HUES64 (cell line): ENCODE measurements at regions not wholly inside any gene's neighbourhood (a gene's known extent, or its start where the extent isn't known, plus 50 kb on each side); places are given as distances from the start of the nearest gene placed in this dataset.

Experiments used
- H3K27ac ChIP-seq: 2 replicates; pipeline ENCODE4 v1.7.0; 2013; ENCODE audit warnings: low read depth, low read length, inconsistent platforms
- H3K27me3 ChIP-seq: 2 replicates; pipeline ENCODE4 v1.6.1; 2013; ENCODE audit warnings: mild to moderate bottlenecking, low read length; ENCODE audit not compliant: insufficient read depth
- H3K36me3 ChIP-seq: 2 replicates; pipeline ENCODE4 v1.6.1; 2013; ENCODE audit warnings: mild to moderate bottlenecking, low read length; ENCODE audit not compliant: insufficient read depth
- H3K4me1 ChIP-seq: 2 replicates; pipeline ENCODE4 v1.6.1; 2013; ENCODE audit warnings: mild to moderate bottlenecking, low read length, moderate library complexity; ENCODE audit not compliant: insufficient read depth
- H3K4me3 ChIP-seq: 2 replicates; pipeline ENCODE4 v1.5.1; 2013; ENCODE audit warnings: mild to moderate bottlenecking, low read length, moderate library complexity
- H3K9ac ChIP-seq: 2 replicates; pipeline ENCODE4 v1.6.1; 2013; ENCODE audit warnings: mild to moderate bottlenecking, low read depth, low read length
- H3K9me3 ChIP-seq: 2 replicates; pipeline ENCODE4 v1.6.1; 2013; ENCODE audit warnings: low read depth, low read length; ENCODE audit not compliant: insufficient read depth
- WGBS: fragments of 150-250, 120-280 bp; methylation state at CpG from one replicate; pipeline ENCODE4 v1.1.7; 2013; ENCODE audit warnings: missing lambda C conversion rate; 5-methylcytosine and 5-hydroxymethylcytosine counted together

- H3K9ac ChIP-seq, result no peak overlapping the region
- H3K4me1 ChIP-seq, result 0 out of 2 replicates have a peak, but pooled peaks cover 3% of the 10 kb centered on the region
- 100% methylated on average over 1 of the region's 1 CpG for WGBS
- H3K4me3 ChIP-seq, result no peak overlapping the region
- H3K36me3 ChIP-seq, result no peaks in the 10 kb centered on the region
- H3K9me3 ChIP-seq, result no peaks in the 10 kb centered on the region
- no peak overlapping the region for H3K27ac ChIP-seq
- H3K27me3 ChIP-seq, result no peaks in the 10 kb centered on the region
Measured at GRCh38 chr3:84439476-84439875, 519.3 kb upstream of the CADM2 start.

GRCh38 chr3:84440291-84440690 is 518.5 kb upstream of the CADM2 start:
- WGBS, result 67% methylated on average over 11 of the region's 11 CpGs
- Histone ChIP-seq H3K4me3 (no peak overlapping the region), H3K36me3 (no peaks in the 10 kb centered on the region), H3K27ac (no peak overlapping the region), H3K9me3 (no peaks in the 10 kb centered on the region), H3K27me3 (no peaks in the 10 kb centered on the region), H3K9ac (no peak overlapping the region), H3K4me1 (no peaks in the 10 kb centered on the region)

GRCh38 chr3:84442533-84442932 is 516.3 kb upstream of the CADM2 start:
- WGBS, result 92% methylated on average over 1 of the region's 2 CpGs
- no peaks in the 10 kb centered on the region for H3K27me3 ChIP-seq
- H3K4me3 ChIP-seq, result no peak overlapping the region

DNA sequence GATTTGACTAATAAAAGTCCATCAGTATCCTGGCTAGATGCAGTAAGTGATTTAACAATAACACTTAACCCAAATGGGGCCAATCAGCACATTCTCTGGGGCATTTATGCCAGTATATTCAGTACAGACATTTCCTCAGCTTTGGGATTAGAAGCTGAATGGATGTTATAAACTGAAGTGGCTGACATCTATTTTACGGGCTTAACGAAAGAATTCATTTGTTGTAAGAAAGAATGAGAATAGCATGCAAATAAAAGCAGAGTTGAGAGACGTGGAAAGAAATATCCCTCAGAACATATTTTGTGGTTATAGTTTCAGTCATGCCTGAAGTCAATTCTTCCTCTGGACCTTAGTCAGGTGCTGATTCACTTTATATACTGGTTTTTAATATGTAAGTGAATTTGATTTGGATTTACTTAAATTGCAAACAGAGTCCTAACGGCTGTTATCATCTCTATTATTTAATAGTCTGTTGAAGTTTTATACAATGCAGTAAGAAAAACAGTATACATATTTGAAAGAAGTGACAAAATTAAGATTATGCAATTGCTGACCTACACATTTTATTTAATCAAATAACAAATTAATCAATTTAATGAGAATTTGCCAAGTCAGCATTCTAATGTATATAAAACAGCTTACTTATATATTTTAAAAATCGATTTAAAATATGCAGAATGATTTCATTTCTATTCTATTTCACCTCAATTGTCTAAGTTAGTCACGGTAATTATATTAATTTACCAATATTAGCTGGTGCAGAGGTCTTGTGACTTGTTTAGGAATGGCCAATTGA is 513.9 kb upstream of the CADM2 start:
- 61% methylated on average over 3 of the region's 6 CpGs for WGBS
- no peaks in the 10 kb centered on the region for H3K9me3 ChIP-seq

More at GRCh38 chr3:84442533-84442932, 516.3 kb upstream of the CADM2 start:
- Histone ChIP-seq H3K27ac (no peak overlapping the region), H3K9me3 (no peaks in the 10 kb centered on the region), H3K4me1 (no peaks in the 10 kb centered on the region), H3K9ac (no peak overlapping the region), H3K36me3 (no peaks in the 10 kb centered on the region)

GRCh38 chr3:84487296-84487695 is 471.5 kb upstream of the CADM2 start:
- Histone ChIP-seq H3K9ac (no peak overlapping the region), H3K27ac (no peak overlapping the region), H3K4me1 (0 out of 2 replicates have a peak, but pooled peaks cover 3% of the 10 kb centered on the region), H3K4me3 (no peak overlapping the region), H3K9me3 (peaks cover 9% of the 10 kb centered on the region; the same call in 1 of the 2 replicates), H3K27me3 (no peaks in the 10 kb centered on the region), H3K36me3 (no peaks in the 10 kb centered on the region)
- 84% methylated on average over 8 of the region's 8 CpGs for WGBS

More for the DNA sequence above, 513.9 kb upstream of the CADM2 start:
- no peak overlapping the region for H3K27ac ChIP-seq
- no peaks in the 10 kb centered on the region for H3K27me3 ChIP-seq
- no peaks in the 10 kb centered on the region for H3K4me1 ChIP-seq
- no peak overlapping the region for H3K9ac ChIP-seq
- H3K36me3 ChIP-seq, result no peaks in the 10 kb centered on the region
- H3K4me3 ChIP-seq, result no peak overlapping the region

GRCh38 chr3:84504761-84505160 is 454.0 kb upstream of the CADM2 start:
- Histone ChIP-seq H3K27ac (no peak overlapping the region), H3K9ac (no peak overlapping the region), H3K4me1 (no peaks in the 10 kb centered on the region), H3K9me3 (no peaks in the 10 kb centered on the region), H3K27me3 (no peaks in the 10 kb centered on the region), H3K36me3 (no peaks in the 10 kb centered on the region), H3K4me3 (no peak overlapping the region)
- WGBS, result 92% methylated on average over 1 of the region's 1 CpG

DNA sequence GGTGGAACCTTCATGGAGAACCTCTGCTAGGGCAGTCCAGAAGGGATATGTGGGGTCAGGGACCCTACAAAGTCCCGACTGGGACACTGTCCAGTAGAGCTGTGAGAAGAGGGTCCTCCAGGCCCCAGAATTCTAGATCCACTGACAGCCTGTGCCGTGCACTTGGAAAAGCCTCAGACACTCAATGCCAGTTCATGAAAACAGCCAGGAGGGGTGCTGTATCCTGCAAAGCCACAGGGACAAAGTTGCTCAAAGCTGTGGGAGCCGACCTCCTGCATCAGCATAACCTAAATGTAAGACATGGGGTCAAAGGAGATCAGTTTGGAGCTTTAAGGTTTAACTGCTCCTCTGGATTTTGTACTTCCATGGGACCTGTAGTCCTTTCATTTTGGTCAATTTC is 448.8 kb upstream of the CADM2 start:
- 90% methylated on average over 3 of the region's 3 CpGs for WGBS

GRCh38 chr3:84522893-84523292 is 435.9 kb upstream of the CADM2 start:
- no peak overlapping the region for H3K9ac ChIP-seq
- H3K27me3 ChIP-seq, result no peaks in the 10 kb centered on the region
- H3K36me3 ChIP-seq, result no peaks in the 10 kb centered on the region
- H3K27ac ChIP-seq, result no peak overlapping the region
- 80% methylated on average over 6 of the region's 6 CpGs for WGBS
- H3K9me3 ChIP-seq, result no peaks in the 10 kb centered on the region; the same call in 1 of the 2 replicates
- no peak overlapping the region for H3K4me3 ChIP-seq
- H3K4me1 ChIP-seq, result no peaks in the 10 kb centered on the region

More for the DNA sequence above, 448.8 kb upstream of the CADM2 start:
- no peaks in the 10 kb centered on the region for H3K27me3 ChIP-seq
- no peak overlapping the region for H3K27ac ChIP-seq
- H3K36me3 ChIP-seq, result no peaks in the 10 kb centered on the region
- H3K9me3 ChIP-seq, result no peaks in the 10 kb centered on the region
- no peak overlapping the region for H3K4me3 ChIP-seq
- H3K4me1 ChIP-seq, result no peaks in the 10 kb centered on the region
- H3K9ac ChIP-seq, result no peak overlapping the region

- H3K9ac ChIP-seq, result no peak overlapping the region
- 96% methylated on average over 3 of the region's 3 CpGs for WGBS
- no peaks in the 10 kb centered on the region for H3K4me1 ChIP-seq
- H3K27ac ChIP-seq, result no peak overlapping the region
- H3K4me3 ChIP-seq, result no peak overlapping the region
- peaks cover 18% of the 10 kb centered on the region for H3K9me3 ChIP-seq
- H3K27me3 ChIP-seq, result no peaks in the 10 kb centered on the region
- no peaks in the 10 kb centered on the region for H3K36me3 ChIP-seq
Measured at GRCh38 chr3:84536916-84537315, 421.9 kb upstream of the CADM2 start.

GRCh38 chr3:84538597-84538996 is 420.2 kb upstream of the CADM2 start:
- H3K27me3 ChIP-seq, result no peaks in the 10 kb centered on the region
- H3K4me3 ChIP-seq, result no peak overlapping the region
- no peak overlapping the region for H3K9ac ChIP-seq
- no peak overlapping the region for H3K27ac ChIP-seq
- peaks cover 18% of the 10 kb centered on the region for H3K9me3 ChIP-seq
- no peaks in the 10 kb centered on the region for H3K36me3 ChIP-seq
- no peaks in the 10 kb centered on the region for H3K4me1 ChIP-seq

DNA sequence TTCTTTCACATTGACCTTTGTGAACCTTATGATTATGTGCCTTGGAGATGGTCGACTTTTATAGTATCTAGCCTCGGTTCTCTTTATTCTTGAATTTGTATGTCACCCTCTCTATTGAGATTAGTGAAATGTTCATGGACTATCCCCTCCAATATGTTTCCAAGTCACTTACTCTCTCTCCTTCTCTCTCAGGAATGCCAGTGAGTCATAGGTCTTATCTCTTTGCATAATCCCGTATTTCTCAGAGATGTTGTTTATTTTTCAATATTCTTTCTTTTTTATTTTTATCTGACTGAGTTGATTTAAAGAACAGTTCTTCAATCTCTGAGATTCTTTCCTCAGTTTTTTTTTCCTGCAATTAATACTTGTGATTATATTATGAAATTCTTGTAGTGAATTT is 411.6 kb upstream of the CADM2 start:
- WGBS, result 89% methylated on average over 2 of the region's 3 CpGs

More for the DNA sequence above, 411.6 kb upstream of the CADM2 start:
- H3K4me3 ChIP-seq, result no peak overlapping the region
- H3K9me3 ChIP-seq, result no peaks in the 10 kb centered on the region
- H3K36me3 ChIP-seq, result no peaks in the 10 kb centered on the region
- H3K9ac ChIP-seq, result no peak overlapping the region
- no peak overlapping the region for H3K27ac ChIP-seq
- peaks cover 8% of the 10 kb centered on the region for H3K4me1 ChIP-seq
- no peaks in the 10 kb centered on the region for H3K27me3 ChIP-seq
